GM19463 (cell line): ENCODE measurements at regions not wholly inside any gene's neighbourhood (a gene's known extent, or its start where the extent isn't known, plus 50 kb on each side); places are given as distances from the start of the nearest gene placed in this dataset.

ENCODE experiments used
- ATAC-seq: cut with Tn5 transposase; IDR thresholded peaks from one replicate; pipeline ENCODE4 v1.9.1; 2021; ENCODE audit warnings: mild to moderate bottlenecking, moderate library complexity; ENCODE audit not compliant: unreplicated experiment

DNA sequence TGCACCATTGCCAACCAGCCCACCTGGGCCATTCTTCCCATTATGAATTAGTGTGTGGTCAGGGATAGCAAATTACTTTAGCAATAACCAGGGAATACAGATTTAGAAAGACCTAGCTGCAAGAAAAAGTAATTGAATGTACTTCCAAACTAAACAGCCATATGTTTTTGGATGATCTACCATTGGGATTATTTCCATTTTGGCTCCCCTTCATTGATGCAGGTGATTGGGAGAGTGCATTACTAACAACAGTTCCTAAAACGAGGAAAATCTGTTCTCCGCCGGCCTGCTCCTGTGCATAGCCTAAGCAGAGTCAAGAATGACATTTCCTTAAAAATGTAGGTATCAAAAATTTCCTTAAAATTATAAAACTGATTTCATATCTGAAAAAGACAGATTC lies 58.5 kb downstream of the MAIP1 start:
- no peak for ATAC-seq

DNA sequence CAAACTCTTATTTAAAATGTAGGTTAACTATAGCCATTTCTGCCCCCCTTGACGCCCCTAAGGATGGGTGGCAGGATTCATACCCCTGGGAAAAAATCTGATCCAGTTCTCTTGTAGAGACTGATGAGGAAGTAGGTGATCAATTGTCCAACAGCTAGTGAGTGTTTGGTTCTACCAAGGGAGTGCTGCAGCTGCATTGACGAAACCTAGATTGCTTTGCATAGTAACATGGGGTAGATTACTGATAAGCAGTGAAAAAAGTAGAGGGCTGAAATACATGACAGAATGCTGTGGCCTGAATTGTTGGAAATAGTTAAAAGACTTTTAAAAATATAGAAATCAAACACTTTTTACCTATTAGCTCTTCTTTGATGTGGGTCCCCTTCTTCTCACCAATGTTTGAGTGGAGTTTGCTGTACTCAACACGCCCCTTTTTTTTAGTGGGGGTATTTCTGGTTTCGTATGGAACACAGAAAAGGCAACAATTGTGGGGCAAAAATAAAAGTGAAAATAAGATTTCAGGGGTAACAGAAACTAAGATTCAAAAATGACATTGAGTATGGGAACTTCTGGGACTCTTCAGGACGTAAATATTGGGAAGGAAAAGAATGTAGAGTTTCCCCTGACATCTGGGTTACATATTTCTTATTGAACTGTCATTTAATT lies 66.2 kb downstream of the MAIP1 start:
- ATAC-seq: peak; percentile 73

DNA sequence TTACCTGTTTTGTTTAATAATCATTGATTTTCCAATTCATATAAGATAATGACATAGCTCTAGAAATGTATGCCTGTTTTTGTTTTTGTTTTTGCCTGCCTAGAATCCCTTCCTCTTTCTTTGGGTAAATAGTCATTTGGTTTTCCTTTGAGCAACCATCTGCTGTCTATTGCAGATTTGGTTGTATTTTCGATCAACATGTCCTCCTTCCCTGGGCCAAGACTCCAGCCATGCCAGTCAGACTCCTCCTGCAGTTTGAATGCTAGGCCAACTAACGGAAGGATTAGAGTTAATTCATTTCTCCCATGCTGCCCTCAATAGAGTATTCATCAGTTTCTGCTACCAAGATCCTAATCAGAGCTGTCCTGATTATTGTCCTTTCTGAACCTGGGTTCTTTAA lies 67.1 kb downstream of the MAIP1 start:
- ATAC-seq: no peak

DNA sequence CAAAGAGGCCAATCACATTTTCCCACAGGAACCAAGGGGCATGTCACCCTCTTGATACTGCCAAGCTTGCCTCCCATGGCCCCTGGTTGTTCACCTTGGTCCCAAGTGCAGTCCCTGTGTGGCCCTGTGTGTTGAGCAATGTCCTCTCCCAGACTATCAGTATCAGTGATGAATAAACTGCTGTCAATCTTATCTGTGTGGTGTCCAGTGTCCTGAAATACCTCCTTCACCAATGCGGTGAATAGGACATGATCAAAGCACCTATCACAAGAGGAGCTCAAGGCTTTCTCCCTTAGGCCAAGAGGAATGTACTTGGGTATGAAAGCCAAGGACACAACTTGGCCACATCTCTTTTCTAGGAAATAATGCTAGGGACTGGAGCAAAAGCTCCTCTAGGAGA lies 68.2 kb downstream of the MAIP1 start:
- ATAC-seq: no peak

DNA sequence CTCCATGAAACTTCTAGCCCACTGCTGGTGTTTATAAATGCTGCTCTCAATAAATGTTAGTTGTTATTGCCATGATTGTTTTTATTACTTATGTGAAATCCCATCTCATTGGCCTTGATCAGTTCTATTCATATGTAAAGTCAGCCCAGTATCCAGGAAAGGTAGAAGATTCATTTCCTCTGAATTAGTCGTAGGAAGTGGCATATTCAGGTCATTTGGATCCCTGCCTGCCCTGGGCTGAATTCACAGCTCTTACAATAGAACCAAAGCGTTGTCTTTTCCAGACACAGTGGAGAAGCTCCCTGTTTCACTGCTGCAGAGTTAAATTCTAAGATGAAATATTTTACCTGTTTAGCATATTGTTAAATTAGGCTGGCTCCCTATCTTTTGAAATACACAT lies 70.3 kb downstream of the MAIP1 start:
- no peak for ATAC-seq

DNA sequence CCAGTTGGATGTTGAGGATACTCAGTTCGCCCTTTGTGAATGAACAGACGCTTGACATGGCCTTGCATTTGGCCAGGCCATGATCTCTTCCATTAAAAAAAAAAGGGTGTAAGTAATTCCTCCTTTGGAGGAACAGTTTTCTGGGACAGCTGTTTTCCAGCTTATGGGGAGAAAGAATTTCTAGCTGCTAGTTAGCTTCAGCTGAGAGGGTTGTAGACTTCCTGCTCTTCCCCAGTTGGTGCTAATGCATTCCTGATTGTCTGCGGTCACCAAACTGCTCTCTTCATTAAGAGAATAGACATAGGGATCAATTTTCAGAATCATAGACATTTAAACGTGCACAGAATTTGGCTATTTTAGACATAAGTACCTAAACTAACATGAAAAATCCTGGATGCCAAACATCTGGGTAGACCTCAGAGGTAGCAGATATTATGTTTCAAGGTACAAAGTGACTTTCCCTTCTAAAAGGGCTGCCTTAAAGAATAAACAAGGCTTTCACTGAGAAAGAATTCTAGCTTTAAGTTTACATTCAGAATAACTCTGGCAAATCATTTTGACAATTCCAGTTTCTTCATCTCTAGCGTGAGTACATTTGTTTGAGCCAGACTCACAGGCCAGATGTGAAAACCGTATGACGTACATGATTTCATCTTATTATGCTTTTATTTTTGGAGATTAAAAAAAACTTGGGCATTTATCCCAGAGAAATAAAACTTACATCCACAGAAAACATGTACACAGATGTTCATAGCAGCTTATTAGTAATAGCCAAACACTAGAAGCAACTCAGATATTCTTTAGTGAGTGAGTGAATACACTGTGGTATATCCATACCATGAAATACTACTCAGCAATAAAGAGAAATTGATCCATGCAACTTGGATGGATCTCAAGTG lies 71.2 kb downstream of the MAIP1 start:
- no peak for ATAC-seq

DNA sequence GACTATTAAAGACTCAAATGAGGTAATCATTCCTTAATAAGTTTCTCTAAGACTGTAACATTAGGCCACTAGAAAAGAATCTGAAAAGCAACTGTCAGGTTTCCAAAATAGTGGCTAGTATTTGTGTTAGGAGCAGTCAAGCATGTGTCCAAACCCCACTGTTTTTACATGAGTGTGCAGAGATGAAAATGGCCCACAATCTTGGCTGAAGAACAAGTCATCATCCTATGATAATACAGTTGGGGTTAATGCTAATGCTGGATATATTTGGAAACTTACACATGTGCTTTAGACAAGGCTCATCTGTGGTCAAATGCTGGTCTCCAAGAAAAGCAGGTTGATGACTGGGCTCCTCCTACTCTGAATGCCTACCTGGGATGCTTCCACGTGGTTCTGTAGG lies 73.6 kb downstream of the MAIP1 start:
- ATAC-seq: no peak

DNA sequence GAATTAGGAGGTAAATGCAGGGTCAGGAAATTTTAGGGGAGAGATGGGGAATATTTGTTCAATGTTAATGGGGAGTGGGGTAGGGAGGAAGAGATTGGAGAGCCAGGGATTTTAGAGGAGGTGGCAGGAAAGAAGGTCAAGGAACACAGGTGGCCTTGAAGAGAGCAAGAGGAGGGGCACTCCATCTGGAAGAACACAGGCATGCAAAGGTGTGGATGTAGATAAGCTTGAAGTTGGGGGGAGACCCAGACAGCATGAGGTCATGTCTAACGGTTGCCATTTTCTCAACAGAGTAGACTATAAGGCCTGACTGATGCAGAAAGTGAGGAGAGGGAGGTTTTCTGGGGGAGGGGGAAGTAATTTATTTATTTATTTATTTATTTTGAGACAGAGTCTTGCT lies 77.5 kb downstream of the MAIP1 start:
- ATAC-seq: no peak

DNA sequence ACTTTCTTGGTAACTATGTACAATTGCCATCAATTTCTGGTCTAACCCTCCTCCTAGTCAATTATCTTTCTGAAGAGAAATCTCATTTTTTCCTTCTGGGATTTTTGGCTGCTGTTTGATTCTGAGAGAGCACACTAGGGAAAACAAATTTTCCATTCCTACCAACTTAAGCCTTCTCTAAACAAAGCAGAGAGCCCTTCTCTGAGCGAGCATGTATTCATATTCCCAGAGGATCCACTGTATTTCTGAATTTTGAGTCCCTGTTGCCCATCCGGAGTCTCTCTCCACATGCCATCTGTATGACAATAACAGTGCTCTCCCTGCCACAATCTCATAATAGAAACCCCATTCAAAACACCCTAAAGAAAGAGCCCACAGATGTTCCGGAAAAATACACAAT lies 78.5 kb downstream of the MAIP1 start:
- ATAC-seq: no peak

DNA sequence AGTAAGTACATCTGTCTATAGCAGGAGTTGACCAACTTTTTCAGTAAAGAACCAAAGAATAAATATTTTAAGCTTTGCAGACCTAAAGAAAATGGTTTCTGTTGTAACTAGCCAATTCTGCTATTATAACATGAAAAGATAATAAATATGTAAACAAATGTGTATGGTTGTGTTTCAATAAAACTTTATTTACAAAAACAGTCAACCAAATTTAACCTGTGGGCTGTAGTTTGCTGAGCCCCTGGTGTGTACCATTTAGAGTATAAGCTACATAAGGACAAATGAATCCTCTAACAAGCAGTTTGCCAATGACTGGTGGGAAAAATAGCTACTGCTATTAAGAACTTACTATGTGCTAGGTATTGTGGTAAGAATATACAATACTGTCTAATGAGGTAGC lies 79.4 kb downstream of the MAIP1 start:
- no peak for ATAC-seq

DNA sequence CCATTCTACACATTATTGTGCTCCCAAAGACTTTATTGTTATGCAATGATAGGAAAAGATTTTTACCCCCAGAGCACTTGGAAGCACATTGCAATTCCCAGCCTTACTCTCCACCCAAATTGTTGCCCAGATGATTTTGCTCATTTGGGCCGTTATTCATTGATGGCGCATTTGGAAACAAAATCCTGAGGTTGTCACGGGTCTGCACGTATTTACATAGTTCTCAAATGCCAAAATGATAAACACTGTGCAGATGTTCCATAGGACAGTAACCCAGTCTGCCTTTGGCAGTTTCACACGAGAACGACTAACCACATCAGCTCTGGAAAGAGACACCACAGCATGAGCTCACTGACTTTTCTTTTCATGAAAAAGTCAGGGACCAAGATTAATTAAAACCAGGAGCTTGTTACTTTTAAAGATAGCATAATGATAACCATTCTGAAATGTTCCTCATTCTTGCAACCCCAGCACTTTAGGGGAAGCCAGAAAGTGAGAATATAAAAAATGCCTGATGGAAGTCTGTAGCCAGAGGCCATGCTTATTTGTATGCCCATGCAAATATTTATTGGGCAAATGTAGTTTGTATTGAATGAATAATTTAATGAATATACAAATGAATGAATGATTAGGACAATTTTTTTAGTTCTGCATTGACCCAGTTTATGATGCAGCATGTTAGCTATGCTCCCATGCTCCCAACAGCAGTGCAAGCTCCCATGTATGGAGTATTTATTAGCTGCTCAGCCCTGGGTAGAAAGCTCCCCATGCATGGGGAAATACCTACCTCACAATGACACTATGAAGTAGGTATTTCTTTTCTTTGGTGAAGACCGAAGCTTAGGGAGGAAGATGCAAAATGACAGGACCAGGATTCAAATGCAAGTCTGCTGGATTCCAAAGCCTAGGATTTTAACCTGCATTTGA lies 84.6 kb downstream of the MAIP1 start:
- ATAC-seq: no peak

DNA sequence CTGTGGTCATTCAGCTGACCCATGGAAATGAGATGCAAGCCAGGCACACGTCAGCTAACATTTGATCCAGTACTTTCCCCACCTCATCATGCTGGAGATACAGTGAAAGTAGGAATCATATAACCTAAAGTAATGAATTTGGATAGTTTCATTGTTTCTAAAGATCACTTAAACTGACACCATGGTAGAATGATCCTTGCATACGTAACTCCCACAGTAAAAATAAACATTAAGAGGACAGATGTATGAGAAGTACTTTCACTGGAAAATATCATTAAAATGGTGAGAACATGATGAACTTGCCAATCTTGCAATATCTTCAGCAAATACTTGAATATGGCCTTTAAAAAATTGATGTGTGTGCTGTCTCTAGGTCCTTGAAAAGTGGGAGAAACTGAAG lies 85.4 kb downstream of the MAIP1 start:
- ATAC-seq: no peak

DNA sequence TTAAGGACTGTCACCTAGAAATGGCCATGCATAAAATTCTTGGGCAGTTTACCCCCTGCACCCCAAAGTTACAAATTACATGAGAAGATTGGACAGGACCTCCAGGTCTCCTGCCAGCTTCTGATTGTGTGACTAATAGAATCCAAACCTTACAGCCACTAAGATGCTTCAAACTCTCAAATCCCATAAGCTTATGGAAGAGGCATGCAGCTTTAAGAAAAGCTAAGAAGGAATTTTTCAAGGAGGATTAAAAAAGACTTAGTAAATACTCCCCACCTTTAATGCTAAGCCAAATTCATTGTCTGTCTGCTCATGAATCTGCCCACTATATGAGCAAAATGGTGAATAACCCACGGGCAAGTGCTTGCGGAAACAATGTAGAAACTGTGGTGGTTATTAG lies 86.3 kb downstream of the MAIP1 start:
- ATAC-seq: no peak

DNA sequence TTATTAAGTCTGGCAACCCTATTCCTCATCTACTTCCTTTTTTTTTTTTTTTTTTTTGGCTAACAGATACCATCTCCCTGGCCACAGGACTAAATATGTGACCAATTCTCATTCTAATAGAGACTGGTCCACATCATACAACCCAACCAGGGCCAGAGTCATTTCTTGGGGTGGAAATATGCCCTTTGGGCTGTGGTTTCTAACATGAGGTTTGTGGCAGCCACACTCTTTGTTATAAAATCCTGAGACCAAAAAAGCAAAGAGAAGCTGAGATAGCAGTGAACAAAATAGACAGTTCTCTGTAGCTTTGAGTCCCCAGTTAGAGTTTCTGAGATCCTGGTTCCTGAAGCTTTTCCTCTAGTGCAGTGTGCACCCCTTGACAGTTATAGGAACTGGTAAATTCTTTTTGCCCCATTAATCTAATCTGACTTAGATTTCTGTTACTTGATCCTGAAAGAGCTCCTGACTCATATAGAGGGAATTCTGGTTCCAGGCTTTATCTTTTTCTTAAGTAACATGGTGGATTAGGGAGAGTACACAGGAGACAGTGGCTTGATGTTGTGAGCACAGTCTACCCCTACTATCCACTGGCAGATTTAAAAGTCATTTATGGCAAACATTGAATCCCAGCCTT lies 86.8 kb downstream of the MAIP1 start:
- ATAC-seq: no peak

DNA sequence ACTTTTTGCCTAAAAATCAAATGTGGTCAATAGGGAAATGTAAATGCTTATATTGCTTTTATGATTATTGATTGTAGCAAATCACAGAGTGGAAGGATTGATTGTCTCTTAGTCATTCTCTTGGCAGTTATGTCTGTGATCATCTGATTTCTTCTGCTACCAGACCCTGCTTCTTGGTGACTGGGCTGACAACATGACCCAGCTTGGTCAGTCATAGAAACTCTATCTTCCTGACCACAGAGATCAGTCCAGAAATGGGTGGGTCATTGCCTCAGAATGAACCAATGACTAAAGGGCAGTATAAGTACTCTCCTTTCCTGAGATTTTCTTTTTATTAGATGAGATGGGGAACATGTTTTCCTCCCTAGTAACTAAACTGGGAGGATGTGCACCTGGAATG lies 87.6 kb downstream of the MAIP1 start:
- no peak for ATAC-seq

DNA sequence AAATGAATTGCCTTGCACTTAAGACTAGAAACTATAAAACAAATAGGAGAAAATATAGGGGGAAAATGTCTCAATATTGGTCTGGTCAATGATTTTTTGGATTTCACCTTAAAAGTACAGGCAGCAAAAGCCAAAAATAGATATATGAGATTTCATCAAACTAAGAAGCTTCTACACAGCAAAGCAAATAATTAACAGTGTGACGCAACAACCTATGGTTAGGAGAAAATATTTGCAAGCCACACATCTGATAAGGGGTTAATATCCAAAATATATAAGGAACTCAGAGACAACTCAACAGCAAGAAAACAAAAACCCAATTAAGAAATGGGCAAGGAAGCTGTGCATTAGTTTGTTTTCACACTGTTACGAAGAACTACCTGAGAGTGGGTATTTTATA lies 89.1 kb downstream of the MAIP1 start:
- no peak for ATAC-seq

DNA sequence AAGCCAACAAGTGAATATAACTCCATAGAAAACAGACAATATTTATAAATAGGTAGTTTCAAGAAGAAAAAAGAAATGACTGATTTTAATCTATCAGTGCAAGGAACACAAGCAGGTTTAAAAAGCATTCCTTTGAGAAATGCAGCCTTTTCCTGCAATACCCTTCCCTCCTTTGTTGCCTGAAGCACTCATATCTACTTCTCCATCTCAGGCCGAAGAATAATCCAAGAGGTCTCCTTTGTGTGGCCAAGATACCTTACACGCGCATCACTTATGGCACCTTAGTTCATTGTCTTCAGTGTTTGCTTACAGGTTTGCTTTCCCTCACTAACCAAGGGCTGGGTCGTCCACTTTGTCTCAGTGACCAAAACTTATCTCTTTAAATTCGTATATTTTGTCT lies 93.0 kb downstream of the MAIP1 start:
- ATAC-seq: no peak

DNA sequence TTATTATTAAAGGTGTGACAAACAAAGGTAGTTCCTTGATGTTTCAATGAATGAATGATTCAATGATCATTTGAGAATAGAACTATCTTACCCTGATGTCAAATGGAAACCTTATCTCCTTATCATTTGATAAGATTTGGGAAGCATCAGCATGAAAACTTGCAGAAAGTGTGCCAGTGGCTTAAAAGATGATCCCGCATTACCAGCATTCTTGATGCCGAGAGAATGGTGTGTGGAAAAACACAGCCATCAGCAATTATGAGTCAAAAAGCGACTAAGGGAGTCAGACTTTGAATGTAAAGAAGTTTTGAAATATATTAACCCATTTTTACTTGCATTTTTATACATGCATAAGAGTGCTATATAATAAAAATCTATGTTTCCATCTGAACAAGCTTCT lies 93.7 kb downstream of the MAIP1 start:
- no peak for ATAC-seq

DNA sequence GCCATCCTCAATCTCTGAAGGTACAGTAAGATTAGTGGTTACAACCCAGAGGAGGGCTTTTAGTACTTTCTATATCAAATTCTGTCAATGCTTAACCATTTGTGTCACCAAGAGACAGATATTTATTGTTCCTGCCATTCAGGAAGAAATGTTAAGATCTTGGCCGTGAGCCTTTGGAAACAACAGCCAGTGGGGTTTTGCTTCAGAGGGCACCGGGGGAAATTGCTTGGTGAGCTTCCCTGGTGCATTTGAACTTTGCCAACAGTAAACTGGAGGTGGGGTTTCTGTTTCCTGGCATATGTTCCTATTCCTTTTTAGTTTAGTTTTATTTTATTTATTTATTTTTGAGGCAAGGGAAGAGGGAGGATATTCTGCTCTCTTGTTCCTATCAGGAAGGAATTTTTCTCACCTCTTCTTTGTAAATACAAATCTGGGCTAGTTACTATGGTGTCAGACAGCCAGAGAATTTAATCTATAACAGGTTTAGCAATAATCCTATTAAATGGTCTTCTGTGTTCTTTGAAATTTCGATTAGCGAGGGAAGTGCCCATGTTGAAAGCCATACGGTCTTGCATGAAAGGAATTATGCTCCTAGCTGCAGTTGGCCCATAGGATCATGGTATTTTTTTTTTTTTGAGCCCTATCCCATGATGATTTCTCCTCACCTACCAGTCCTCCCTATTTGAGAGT lies 95.7 kb downstream of the MAIP1 start:
- ATAC-seq: no peak

DNA sequence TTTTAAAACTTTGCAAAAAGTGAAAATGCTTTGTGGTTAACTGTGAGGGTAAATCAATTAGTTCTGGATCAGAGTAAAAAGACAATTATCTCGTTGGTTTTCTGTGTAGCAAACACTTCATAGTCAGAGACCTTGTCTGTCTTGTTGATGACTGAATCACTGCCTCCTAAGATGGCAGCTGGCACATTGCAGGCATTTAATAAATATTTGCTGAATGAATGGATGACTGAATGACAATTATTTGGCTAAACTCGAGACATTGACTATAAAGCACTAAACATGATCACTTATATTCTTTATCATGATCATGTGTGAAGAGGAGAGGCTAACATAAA lies 96.2 kb downstream of the MAIP1 start:
- ATAC-seq: no peak

DNA sequence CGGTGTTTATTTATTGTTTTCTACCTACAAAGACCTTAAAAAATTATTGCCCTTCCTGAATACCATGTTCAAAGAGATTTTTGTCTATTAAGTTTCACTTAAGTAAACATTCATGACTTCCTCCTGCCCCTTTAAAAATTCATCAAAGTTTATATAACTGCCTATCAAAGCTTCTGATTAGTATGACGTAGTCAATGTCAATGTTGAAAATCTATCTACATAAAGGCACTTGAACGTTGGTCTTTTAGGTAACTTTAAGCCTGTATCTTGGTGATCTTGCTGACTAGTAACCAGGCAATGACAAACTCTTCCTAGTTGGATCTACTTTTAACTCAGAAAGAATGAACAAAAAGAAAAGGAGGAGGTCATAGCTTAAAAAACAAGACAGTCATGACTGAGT lies 97.2 kb downstream of the MAIP1 start:
- ATAC-seq: no peak
